ENCODE measurements at regions not wholly inside any gene's neighbourhood (a gene's known extent, or its start where the extent isn't known, plus 50 kb on each side); places are given as distances from the start of the nearest gene placed in this dataset.

DNA sequence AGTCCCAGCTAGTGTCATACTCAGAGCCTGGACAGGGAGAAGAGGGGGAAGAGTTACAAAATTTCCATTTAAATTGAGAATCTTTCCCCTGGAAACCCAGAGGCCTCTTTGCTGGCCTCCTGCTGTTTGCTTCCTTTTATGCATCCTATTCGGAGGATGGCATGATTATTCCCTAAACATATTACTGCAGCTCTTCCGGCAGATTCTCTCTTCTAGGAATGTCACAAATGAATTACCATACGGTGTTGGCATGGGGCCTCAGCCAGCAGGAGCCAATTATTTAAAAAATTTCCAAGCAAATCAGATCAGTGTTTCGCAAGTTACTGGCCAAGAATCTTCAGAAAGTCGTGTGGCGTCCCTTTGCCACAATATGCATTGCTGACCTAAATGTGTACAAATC, 326.7 kb upstream of the NCAM1 start:
- Histone ChIP-seq H3K4me1 (peaks cover 11% of the 10 kb centered on the region), H3K27ac (replicated peaks) (no peak overlapping the region), H3K9me3 (replicated peaks) (peaks cover 10% of the 10 kb centered on the region), H3K4me3 (no peak overlapping the region), H3K27me3 (ENCODE audit: low read depth) (peaks cover 5% of the 10 kb centered on the region), H3K36me3 (no peaks in the 10 kb centered on the region)
- TF ChIP-seq, protein P1, sequence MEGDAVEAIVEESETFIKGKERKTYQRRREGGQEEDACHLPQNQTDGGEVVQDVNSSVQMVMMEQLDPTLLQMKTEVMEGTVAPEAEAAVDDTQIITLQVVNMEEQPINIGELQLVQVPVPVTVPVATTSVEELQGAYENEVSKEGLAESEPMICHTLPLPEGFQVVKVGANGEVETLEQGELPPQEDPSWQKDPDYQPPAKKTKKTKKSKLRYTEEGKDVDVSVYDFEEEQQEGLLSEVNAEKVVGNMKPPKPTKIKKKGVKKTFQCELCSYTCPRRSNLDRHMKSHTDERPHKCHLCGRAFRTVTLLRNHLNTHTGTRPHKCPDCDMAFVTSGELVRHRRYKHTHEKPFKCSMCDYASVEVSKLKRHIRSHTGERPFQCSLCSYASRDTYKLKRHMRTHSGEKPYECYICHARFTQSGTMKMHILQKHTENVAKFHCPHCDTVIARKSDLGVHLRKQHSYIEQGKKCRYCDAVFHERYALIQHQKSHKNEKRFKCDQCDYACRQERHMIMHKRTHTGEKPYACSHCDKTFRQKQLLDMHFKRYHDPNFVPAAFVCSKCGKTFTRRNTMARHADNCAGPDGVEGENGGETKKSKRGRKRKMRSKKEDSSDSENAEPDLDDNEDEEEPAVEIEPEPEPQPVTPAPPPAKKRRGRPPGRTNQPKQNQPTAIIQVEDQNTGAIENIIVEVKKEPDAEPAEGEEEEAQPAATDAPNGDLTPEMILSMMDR (IDR thresholded peaks at IDR 0.05; ENCODE audit: borderline replicate concordance): no peak
- intact Hi-C loops (cut with micrococcal nuclease): no loop called here
- DNase-seq: no peak

DNA sequence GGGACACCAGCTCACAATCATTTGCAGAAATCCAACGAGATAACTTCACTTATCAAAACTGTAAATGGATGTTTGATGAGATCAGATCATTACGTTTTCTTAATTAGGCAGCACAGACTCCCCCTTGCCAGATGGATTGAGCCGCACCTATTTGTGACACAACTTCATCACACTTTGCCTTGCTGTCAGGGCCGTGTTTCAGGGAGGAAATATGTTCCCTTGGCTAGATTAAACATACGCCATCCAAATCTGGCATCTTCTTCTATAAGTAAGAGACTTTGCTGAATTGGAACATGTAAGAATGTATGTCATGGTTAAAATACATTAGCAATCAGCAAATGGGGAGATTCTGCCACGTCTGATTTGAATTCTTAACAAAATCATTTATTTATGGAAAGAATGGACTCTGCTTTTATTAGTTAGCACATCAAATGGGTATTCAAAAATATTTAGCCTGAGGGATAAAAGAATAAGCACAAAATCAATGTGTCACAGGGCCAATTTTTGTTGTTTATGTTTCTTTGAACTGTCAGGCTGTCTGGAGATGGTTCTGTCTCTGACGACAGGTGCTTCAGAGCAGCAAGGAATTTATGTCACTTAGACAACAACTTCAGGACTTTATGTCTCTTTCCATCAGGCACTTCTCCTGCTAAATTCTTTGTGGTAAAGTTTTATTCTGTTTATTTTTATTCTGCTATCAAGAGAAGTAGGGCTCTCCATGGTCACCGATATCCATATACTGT, 326.1 kb upstream of the NCAM1 start:
- Histone ChIP-seq H3K4me1 (peaks cover 11% of the 10 kb centered on the region), H3K9me3 (replicated peaks) (peaks cover 16% of the 10 kb centered on the region), H3K4me3 (no peak overlapping the region), H3K27ac (replicated peaks) (no peak overlapping the region), H3K27me3 (ENCODE audit: low read depth) (peaks cover 5% of the 10 kb centered on the region), H3K36me3 (no peaks in the 10 kb centered on the region)
- intact Hi-C loops (cut with micrococcal nuclease): no loop called here
- no peak for DNase-seq
- TF ChIP-seq, protein P1 (IDR thresholded peaks at IDR 0.05; ENCODE audit: borderline replicate concordance): no peak

DNA sequence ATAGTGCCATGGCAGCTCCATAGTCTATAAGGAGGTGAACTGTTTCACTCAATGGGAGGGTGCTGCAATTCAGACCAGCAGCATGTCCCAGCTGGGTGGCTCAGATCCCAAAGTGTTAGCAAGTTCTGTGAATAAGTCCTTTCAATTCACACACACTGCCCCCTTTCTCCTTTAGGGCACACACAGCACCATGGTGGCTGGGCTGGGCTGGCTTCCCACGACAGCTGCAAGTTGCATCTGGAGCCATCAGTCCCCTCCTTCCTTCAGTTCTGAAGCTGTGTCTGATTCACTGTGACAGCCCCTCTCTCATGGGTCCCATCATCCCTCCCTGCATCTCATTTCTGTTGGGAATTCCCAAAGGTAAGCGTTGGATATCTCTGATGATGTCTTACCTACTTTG, 324.1 kb upstream of the NCAM1 start:
- no peak for DNase-seq
- TF ChIP-seq, protein P1 (IDR thresholded peaks at IDR 0.05; ENCODE audit: borderline replicate concordance): no peak
- peaks cover 5% of the 10 kb centered on the region for H3K27me3 ChIP-seq (ENCODE audit: low read depth)
- no peak overlapping the region for H3K4me3 ChIP-seq
- peaks cover 34% of the 10 kb centered on the region for H3K9me3 ChIP-seq (replicated peaks)
- no peak overlapping the region for H3K27ac ChIP-seq (replicated peaks)
- no peaks in the 10 kb centered on the region for H3K36me3 ChIP-seq
- intact Hi-C loops (cut with micrococcal nuclease): no loop called here
- H3K4me1 ChIP-seq: no peaks in the 10 kb centered on the region

DNA sequence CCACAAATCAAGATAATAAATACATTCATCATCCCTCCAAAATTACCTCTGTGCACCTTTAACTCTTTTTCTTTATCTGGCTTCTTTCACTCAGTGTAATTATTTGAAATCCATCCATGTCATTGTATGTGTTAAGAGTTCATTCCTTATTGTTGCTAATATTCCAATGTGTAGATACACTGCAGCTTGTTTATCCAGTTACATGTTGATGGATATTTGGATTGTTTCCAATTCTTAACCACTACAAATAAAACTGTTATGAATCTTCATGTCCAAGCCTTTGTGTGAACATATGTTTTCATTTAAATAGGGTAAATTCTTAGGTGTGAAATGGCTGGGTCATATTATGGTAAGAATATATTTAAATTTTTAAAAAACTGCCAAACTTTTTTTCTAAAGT, 323.3 kb upstream of the NCAM1 start:
- intact Hi-C loops (cut with micrococcal nuclease): no loop called here
- peaks cover 42% of the 10 kb centered on the region for H3K9me3 ChIP-seq (replicated peaks)
- TF ChIP-seq, protein P1 (IDR thresholded peaks at IDR 0.05; ENCODE audit: borderline replicate concordance): no peak
- no peak overlapping the region for H3K4me3 ChIP-seq
- peaks cover 5% of the 10 kb centered on the region for H3K27me3 ChIP-seq (ENCODE audit: low read depth)
- H3K4me1 ChIP-seq: no peaks in the 10 kb centered on the region
- no peaks in the 10 kb centered on the region for H3K36me3 ChIP-seq
- no peak for DNase-seq
- no peak overlapping the region for H3K27ac ChIP-seq (replicated peaks)

DNA sequence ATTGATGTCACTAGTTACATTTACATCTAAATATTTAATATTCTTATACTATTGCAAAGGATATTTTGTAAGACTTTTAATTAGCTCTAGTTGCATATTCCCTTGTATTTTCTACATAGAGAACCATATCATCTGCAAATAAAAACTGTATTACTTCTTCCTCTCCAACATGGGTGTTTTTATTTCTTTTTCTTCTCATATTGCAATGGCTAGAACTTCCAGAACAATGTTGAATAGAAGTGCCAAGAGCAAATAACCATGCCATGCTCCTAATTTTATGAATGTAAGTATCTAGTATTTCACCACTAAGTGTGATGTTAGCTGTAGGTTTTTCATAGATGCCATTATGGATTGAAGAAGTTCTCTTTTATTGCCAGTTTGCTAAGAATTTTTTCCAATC, 321.8 kb upstream of the NCAM1 start:
- Histone ChIP-seq H3K4me1 (no peaks in the 10 kb centered on the region), H3K27ac (replicated peaks) (no peak overlapping the region), H3K4me3 (no peak overlapping the region), H3K36me3 (no peaks in the 10 kb centered on the region), H3K9me3 (replicated peaks) (peaks cover 55% of the 10 kb centered on the region), H3K27me3 (ENCODE audit: low read depth) (no peaks in the 10 kb centered on the region)
- intact Hi-C loops (cut with micrococcal nuclease): no loop called here
- no peak for DNase-seq
- TF ChIP-seq, protein P1 (IDR thresholded peaks at IDR 0.05; ENCODE audit: borderline replicate concordance): no peak
